Embryonic facial prominence (tissue), 1 donor: ENCODE measurements at regions not wholly inside any gene's neighbourhood (a gene's known extent, or its start where the extent isn't known, plus 50 kb on each side); places are given as distances from the start of the nearest gene placed in this dataset.
"Not testable (repeated sequence)": the region's sequence is repeated elsewhere in the genome, so short reads cannot be mapped to it uniquely, and the experiment has no call there.

Experiments used
- DNase-seq: peaks from one replicate; pipeline ENCODE4 v3.0.0-alpha.2; 2016; ENCODE audit errors: extremely low spot score

DNA sequence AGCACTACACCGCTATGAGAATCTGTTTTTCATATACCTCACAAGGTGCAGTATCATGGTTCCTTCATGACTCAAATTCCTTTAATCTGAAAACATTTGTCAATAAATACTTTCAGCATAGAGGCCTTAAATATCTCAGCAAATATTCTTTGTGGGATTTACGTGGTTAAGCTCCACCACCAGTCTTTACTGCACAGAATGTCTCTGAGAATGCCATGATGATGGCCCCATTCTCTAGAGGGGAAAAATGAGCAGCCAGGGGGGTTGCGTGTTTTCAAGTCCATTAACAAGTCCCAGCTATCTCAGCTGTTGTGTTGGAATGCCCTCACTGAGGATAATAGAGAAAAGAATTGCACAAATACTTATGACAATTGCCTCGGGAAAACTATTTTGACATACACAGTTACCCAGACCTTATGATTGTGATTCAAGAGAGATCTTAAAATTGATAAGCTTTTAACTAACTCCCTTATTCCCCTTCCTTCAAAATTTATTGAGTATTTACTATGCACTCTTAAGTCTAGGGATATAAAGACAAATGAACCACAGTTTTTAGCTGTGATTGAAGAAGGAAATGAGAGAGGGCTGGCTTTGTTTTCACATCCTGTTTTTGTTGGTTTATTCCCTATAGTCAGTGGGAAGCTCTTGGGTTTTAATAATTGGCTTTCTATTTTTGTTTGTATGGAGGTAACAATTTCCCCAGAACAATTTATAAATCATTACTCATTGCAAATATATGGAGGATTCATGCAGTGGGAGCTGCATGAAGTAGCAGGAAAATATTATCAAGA, 176.5 kb upstream of the VWC2 start:
- no peak for DNase-seq

- no peak for DNase-seq
Observed at GRCh38 chr7:49597805-49598204, 175.6 kb upstream of the VWC2 start.

DNA sequence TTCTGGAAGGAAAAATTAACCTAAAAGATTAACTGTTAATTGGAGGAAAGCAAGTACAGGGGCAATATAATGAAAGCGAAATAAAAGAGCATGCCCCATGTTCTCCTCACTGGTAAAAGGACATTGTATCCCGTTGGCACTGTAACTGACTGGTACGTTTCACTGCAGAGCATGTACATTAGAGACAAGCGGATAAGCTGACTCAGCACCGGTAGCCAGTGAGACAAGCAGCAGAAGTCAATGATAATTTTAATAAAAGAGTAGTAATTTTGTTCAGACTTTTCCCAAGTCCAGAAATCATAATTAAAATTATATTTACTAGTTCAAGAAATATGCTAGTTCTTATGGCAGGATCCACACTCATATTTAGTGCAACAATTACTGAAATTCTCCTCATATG, 161.5 kb upstream of the VWC2 start:
- no peak for DNase-seq

GRCh38 chr7:49613759-49614158, 159.7 kb upstream of the VWC2 start:
- no peak for DNase-seq

- not testable (repeated sequence) for DNase-seq
Observed at GRCh38 chr7:49614974-49615373, 158.5 kb upstream of the VWC2 start.

DNA sequence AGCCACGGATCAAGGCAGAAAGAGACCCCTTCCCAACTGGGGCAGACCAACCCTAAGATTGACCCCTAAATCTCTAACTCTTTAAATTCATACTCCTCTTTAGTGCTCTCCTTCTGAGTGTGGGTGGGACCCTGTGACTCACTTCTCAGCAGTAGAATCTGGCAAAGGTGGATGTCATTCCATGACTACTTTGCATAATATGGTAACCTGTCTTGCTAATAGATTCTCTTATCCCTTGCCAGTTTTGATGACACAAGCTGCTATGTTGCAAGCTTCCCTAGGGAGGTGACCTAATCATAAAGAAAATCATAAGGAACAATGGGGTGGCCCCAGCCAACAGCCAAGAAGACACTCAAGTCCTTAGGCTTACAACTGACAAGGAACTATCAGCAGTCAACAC, 155.4 kb upstream of the VWC2 start:
- DNase-seq: no peak

DNA sequence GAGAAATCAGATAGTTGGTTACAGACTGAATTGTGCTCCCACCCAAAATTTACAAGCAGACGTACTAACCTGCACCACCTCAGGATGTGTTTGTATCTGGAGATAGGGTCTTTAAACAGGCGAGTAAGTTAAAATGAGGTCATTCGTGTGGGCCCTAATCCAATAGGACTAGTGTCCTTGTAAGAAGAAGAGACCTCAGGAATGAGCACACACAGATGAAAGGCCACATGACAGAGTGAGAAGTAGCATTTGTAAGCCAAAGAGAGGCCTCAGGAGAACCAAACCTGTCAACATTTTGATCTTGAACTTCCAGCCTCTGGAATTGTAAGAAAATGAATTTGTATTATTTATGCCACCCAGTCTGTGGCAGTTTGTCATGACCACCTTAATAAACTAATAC, 149.5 kb upstream of the VWC2 start:
- DNase-seq: no peak

GRCh38 chr7:49624611-49625010, 148.8 kb upstream of the VWC2 start:
- DNase-seq: no peak

GRCh38 chr7:49630513-49630912, 142.9 kb upstream of the VWC2 start:
- no peak for DNase-seq

- no peak for DNase-seq
Observed at GRCh38 chr7:49631071-49631815, 142.2 kb upstream of the VWC2 start.

GRCh38 chr7:49631960-49632359, 141.5 kb upstream of the VWC2 start:
- no peak for DNase-seq

- no peak for DNase-seq
Observed at GRCh38 chr7:49635800-49636199, 137.6 kb upstream of the VWC2 start.

DNA sequence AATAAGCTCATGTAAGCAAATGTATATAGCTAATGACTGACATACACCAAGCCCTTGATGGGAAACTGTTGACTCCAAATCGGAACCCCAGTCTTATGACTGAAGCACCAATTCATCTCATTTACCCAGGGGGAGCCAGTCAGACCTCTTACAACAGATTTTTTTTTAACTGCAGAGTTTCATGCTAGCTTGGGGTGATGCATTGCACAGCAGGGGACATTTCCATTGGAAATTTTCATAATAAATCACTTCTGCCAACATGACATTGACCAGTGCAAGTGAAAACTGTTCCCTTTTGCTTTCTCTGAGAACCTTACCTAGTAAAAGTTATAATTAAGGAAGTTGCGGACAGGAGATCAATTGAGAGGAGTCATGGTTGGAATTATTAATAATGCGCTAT, 137.0 kb upstream of the VWC2 start:
- no peak for DNase-seq

GRCh38 chr7:49638166-49638565, 135.3 kb upstream of the VWC2 start:
- DNase-seq: no peak

GRCh38 chr7:49639068-49639593, 134.3 kb upstream of the VWC2 start:
- DNase-seq: no peak

- DNase-seq: no peak
Observed at GRCh38 chr7:49639808-49640207, 133.6 kb upstream of the VWC2 start.

DNA sequence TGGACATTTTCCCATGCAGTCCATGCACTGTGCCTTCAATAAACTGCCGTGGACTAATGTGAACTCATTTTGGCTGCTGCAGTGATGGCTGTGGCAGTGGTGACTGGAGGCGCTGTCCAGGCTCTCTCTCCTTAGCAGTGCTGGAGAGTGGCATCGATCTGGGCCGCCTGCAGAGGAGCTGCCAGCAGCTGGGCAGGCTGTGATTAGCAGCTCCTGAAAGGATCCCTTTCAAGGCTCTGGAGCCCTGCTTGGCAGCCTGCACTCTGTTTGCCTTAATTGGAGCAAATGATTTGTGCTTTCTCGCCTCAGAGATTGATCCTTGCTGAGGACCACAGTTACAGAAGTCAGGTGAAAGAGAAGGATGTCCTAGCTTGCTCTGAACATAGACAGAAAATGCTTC, 130.1 kb upstream of the VWC2 start:
- DNase-seq: no peak

DNA sequence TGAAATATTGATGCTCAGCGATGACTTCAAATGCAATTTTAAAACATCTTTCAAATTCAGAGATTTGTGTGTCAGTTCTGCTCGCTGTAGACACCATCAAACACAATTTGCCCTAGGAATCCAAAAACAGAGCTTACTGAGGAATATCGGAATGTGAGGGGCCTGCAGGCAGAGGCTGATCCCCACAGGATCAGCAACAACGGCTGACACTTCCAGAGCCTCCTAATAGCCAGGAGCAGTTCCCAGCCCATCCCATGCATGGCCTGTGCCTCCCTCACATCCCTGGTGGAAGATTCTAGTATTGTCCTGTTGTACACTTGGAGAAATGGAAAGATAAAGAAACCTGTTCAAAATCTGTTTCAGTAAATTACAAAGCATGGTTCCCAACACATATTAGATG, 129.7 kb upstream of the VWC2 start:
- DNase-seq: no peak

GRCh38 chr7:49644396-49645166, 128.9 kb upstream of the VWC2 start:
- no peak for DNase-seq

DNA sequence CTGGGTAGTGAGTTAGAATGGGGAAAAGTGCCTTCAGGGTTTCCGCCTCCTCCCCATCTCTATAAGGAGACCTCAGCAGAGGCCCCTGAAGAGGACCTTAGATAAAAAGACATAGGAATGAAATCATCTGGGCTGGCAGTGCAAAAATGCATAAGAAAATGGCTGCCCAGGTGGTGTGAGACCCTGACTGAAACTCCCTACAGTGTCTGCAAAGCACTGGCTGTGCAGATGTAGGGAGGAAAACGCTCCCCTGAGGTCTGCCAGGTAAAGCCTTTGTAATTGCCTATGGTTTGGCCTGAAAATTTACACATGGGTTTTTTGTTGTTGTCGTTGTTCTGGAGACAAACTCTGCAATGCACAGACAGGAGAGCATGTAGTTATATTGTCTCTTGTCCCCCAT, 128.1 kb upstream of the VWC2 start:
- no peak for DNase-seq

DNA sequence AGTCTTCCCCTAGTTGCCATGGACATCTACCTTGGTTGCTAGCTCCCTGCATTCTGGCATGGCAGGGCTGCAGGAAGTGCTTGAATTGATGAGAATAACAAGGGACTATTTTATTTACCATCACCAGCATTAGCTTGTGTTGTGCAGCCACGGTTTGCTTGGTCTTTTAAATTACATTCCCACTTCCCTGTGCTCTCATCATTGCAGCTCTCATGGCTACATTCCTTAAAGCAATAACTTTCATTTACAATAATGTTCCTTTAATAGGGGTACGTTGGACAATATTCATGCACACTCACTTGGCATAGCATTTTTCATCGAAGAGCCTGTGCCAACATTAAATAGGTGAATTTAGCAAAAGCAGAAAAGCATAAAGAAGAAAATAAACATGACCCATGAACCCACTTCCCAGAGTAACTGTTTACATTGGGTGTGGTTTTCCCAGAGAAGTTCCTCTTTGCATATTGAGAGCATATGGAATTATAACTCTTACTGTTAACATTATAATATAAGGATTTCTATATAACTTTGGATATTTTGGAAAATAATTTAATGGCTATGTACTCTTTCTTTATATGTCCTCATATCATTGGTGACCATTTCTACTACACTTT, 113.2 kb upstream of the VWC2 start:
- DNase-seq: no peak

DNA sequence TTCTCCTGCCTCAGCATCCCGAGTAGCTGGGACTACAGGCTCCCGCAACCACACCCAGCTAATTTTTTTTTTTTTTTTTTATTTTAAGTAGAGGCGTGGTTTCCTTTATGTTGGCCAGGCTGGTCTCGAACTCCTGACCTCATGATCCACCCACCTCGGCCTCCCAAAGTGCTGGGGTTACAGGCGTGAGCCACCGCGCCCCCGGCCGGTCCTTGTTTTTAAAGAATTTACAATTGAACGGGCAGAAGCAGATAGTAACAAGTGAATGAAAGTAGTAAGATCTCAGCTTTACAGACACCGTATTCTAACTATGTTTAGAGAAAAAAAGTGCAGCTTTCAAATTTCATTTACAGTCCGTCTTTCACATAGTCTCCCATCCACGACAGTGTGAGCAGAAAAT, 112.5 kb upstream of the VWC2 start:
- DNase-seq: no peak
